PC-3 (cell line): ENCODE measurements at regions not wholly inside any gene's neighbourhood (a gene's known extent, or its start where the extent isn't known, plus 50 kb on each side); places are given as distances from the start of the nearest gene placed in this dataset.

Source experiments
- ATAC-seq: fragments of 200-7000 bp; cut with Tn5 transposase; 2 replicates; pipeline ENCODE4 v1.9.1; 2020; ENCODE audit warnings: mild to moderate bottlenecking, moderate library complexity
- BruUV-seq: library from RNA; stranded (reverse); fragments of 400-500 nt; replicated peaks from 2 replicates; lab custom pipeline; 2021; lab: Mats Ljungman, UMichigan
- CTCF ChIA-PET: fragments of 300-600 bp; sonication (Branson Sonifier 250); formaldehyde crosslinking; loops from one replicate; lab custom pipeline; 2022; ENCODE audit warnings: antibody characterized with exemption; lab: Charles Lee
- POLR2A ChIA-PET: fragments of 300-600 bp; sonication (Branson Sonifier 250); formaldehyde crosslinking; loops from one replicate; lab custom pipeline; 2022; ENCODE audit warnings: antibody characterized with exemption; ENCODE audit not compliant: unreplicated experiment; lab: Charles Lee
- DNase-seq: peaks from one replicate; pipeline ENCODE4 v3.0.0-alpha.2; 2015
- H2AFZ ChIP-seq: fragments of 300-600 bp; sonication (generic); 2 replicates; pipeline ENCODE4 v1.6.0; 2016; ENCODE audit warnings: antibody characterized with exemption, low read length
- H3F3A ChIP-seq: fragments of 300-600 bp; sonication (generic); one replicate; pipeline ENCODE4 v1.6.0; 2017; ENCODE audit warnings: antibody characterized with exemption, low read length, control low read depth, mild to moderate bottlenecking; ENCODE audit not compliant: unreplicated experiment
- H3K27ac ChIP-seq: fragments of 300-600 bp; sonication (generic); 2 replicates; pipeline ENCODE4 v1.5.1; 2016; ENCODE audit warnings: mild to moderate bottlenecking, low read length
- H3K27me3 ChIP-seq: fragments of 300-600 bp; sonication (generic); 2 replicates; pipeline ENCODE4 v1.6.1; 2016; ENCODE audit warnings: low read length, mixed read lengths
- H3K36me3 ChIP-seq: fragments of 300-600 bp; sonication (generic); 2 replicates; pipeline ENCODE4 v1.6.1; 2016; ENCODE audit warnings: low read depth, mixed run types, low read length, mixed read lengths
- H3K4me1 ChIP-seq: fragments of 300-600 bp; sonication (generic); 2 replicates; pipeline ENCODE4 v1.5.1; 2016; ENCODE audit warnings: low read length; ENCODE audit not compliant: insufficient read depth
- H3K4me2 ChIP-seq: fragments of 300-600 bp; sonication (generic); 2 replicates; pipeline ENCODE4 v1.6.0; 2016; ENCODE audit warnings: low read length
- H3K4me3 ChIP-seq: fragments of 300-600 bp; sonication (generic); 2 replicates; pipeline ENCODE4 v1.5.1; 2016; ENCODE audit warnings: mild to moderate bottlenecking, low read length, mixed read lengths
- H3K79me2 ChIP-seq: fragments of 300-600 bp; sonication (generic); 2 replicates; pipeline ENCODE4 v1.6.1; 2017; ENCODE audit warnings: low read length, mixed read lengths
- H3K9ac ChIP-seq: fragments of 300-600 bp; sonication (generic); 2 replicates; pipeline ENCODE4 v1.6.0; 2016; ENCODE audit warnings: mild to moderate bottlenecking, low read length
- H3K9me2 ChIP-seq: fragments of 300-600 bp; sonication (generic); replicated peaks from 2 replicates; pipeline ENCODE4 v1.6.1; 2016; ENCODE audit warnings: mixed run types, low read length, mixed read lengths
- H3K9me3 ChIP-seq: fragments of 300-600 bp; sonication (generic); 2 replicates; pipeline ENCODE4 v1.6.1; 2016; ENCODE audit warnings: low read length, mixed read lengths
- H4K20me1 ChIP-seq: fragments of 300-600 bp; sonication (generic); 2 replicates; pipeline ENCODE4 v1.6.1; 2016; ENCODE audit warnings: low read length, mixed read lengths
- CTCF ChIP-seq: fragments of 300-600 bp; sonication (generic); conservative IDR thresholded peaks from 2 replicates; pipeline ENCODE4 v1.5.1; 2017; ENCODE audit warnings: antibody characterized with exemption, low read depth, mild to moderate bottlenecking, low read length
- EZH2 ChIP-seq: fragments of 300-600 bp; sonication (generic); IDR thresholded peaks from one replicate; pipeline ENCODE4 v1.6.1; 2017; ENCODE audit warnings: antibody characterized with exemption, mild to moderate bottlenecking, low read length; ENCODE audit not compliant: unreplicated experiment
- EZH2phosphoT487 ChIP-seq: fragments of 300-600 bp; sonication (generic); IDR thresholded peaks from 2 replicates; pipeline ENCODE4 v1.6.1; 2018; ENCODE audit warnings: mild to moderate bottlenecking, antibody characterized with exemption, low read length, borderline replicate concordance
- intact Hi-C: fragments of 100-400 bp; cut with micrococcal nuclease; formaldehyde crosslinking; loops from 2 replicates; pipeline ENCODE4 v1.9.0; 2023

GRCh38 chr13:60312851-60313505 is 84.0 kb upstream of the TDRD3 start:
- intact Hi-C loops, result no loop called here
- no peak overlapping the region for H3K27ac ChIP-seq
- H3K4me1 ChIP-seq, result no peaks in the 10 kb centered on the region
- no peak overlapping the region for H3K9ac ChIP-seq
- H2AFZ ChIP-seq, result no peak overlapping the region
- no peaks in the 10 kb centered on the region for H4K20me1 ChIP-seq
- CTCF ChIA-PET, result no interaction called here
- DNase-seq, result no peak
- H3K4me3 ChIP-seq, result no peak overlapping the region
- no peaks in the 10 kb centered on the region for H3K9me2 ChIP-seq
- H3K79me2 ChIP-seq, result no peaks in the 10 kb centered on the region
- H3K36me3 ChIP-seq, result no peaks in the 10 kb centered on the region
- H3F3A ChIP-seq, result no peaks in the 10 kb centered on the region
- BruUV-seq, result no TSS peak
- H3K9me3 ChIP-seq, result no peaks in the 10 kb centered on the region
- TF ChIP-seq EZH2phosphoT487, result no peak
- no peak for TF ChIP-seq EZH2
- TF ChIP-seq CTCF, result no peak
- H3K4me2 ChIP-seq, result no peak overlapping the region
- no peak for ATAC-seq
- H3K27me3 ChIP-seq, result peaks cover 24% of the 10 kb centered on the region
- POLR2A ChIA-PET, result no interaction called here

- DNase-seq, result no peak
- Histone ChIP-seq H2AFZ (no peak overlapping the region), H3K79me2 (no peaks in the 10 kb centered on the region), H3K4me2 (no peak overlapping the region), H3K9me2 (no peaks in the 10 kb centered on the region), H3K4me1 (no peaks in the 10 kb centered on the region), H3K9ac (no peak overlapping the region), H3K9me3 (no peaks in the 10 kb centered on the region), H3K27ac (no peak overlapping the region), H3F3A (no peaks in the 10 kb centered on the region), H3K4me3 (no peak overlapping the region), H4K20me1 (no peaks in the 10 kb centered on the region), H3K36me3 (no peaks in the 10 kb centered on the region), H3K27me3 (peaks cover 33% of the 10 kb centered on the region)
- ChIA-PET POLR2A (no interaction called here), CTCF (no interaction called here)
- ATAC-seq, result no peak
- BruUV-seq, result no TSS peak
- intact Hi-C loops, result no loop called here
- TF ChIP-seq EZH2, result no peak
- no peak for TF ChIP-seq CTCF
- no peak for TF ChIP-seq EZH2phosphoT487
Observed at GRCh38 chr13:60318186-60318585, 78.8 kb upstream of the TDRD3 start.

GRCh38 chr13:60324131-60324530 is 72.9 kb upstream of the TDRD3 start:
- POLR2A ChIA-PET, result no interaction called here
- Histone ChIP-seq H3K9me2 (no peaks in the 10 kb centered on the region), H3K27me3 (peaks cover 2% of the 10 kb centered on the region; the same call in 1 of the 2 replicates), H3K27ac (no peak overlapping the region), H3K4me2 (no peak overlapping the region), H2AFZ (no peak overlapping the region), H3K9ac (no peak overlapping the region), H3K79me2 (no peaks in the 10 kb centered on the region), H3K36me3 (no peaks in the 10 kb centered on the region), H3K4me1 (no peaks in the 10 kb centered on the region), H3F3A (no peaks in the 10 kb centered on the region), H4K20me1 (no peaks in the 10 kb centered on the region), H3K4me3 (no peak overlapping the region), H3K9me3 (no peaks in the 10 kb centered on the region)
- no peak for ATAC-seq
- no peak for DNase-seq
- BruUV-seq, result no TSS peak
- intact Hi-C loops, result no loop called here
- CTCF ChIA-PET, result no interaction called here
- no peak for TF ChIP-seq EZH2phosphoT487
- TF ChIP-seq EZH2, result no peak
- TF ChIP-seq CTCF, result no peak
